SU-DHL-6 (cell line): ENCODE measurements at regions not wholly inside any gene's neighbourhood (a gene's known extent, or its start where the extent isn't known, plus 50 kb on each side); places are given as distances from the start of the nearest gene placed in this dataset.

Experiments used
- H2AFZ ChIP-seq: fragments of 200-600 bp; sonication (generic); 2 replicates; pipeline ENCODE4 v1.6.1; 2014; ENCODE audit warnings: low read depth, mild to moderate bottlenecking, moderate library complexity, mixed read lengths, antibody characterized with exemption, low read length; ENCODE audit not compliant: severe bottlenecking
- H3F3A ChIP-seq: fragments of 200-600 bp; shearing (Covaris generic); 2 replicates; pipeline ENCODE4 v1.6.0; 2016; ENCODE audit warnings: antibody characterized with exemption, mild to moderate bottlenecking; ENCODE audit not compliant: insufficient read depth
- H3K27ac ChIP-seq: fragments of 200-600 bp; sonication (generic); 2 replicates; pipeline ENCODE4 v1.5.1; 2016; ENCODE audit warnings: low read depth, mild to moderate bottlenecking, low read length, moderate library complexity, mixed read lengths
- H3K27me3 ChIP-seq: fragments of 200-600 bp; sonication (generic), shearing (Covaris generic); 2 replicates; pipeline ENCODE4 v1.6.0; 2014; ENCODE audit warnings: mild to moderate bottlenecking, low read length
- H3K36me3 ChIP-seq: fragments of 200-600 bp; sonication (generic); 2 replicates; pipeline ENCODE4 v1.6.1; 2014; ENCODE audit warnings: mild to moderate bottlenecking, low read length, mixed read lengths
- H3K4me2 ChIP-seq: fragments of 300-600, 200-600 bp; shearing (Covaris generic), sonication (generic); 2 replicates; pipeline ENCODE4 v1.6.0; 2014; ENCODE audit warnings: low read length, low read depth, mild to moderate bottlenecking; ENCODE audit not compliant: poor library complexity, severe bottlenecking
- H3K4me3 ChIP-seq: fragments of 200-600 bp; sonication (generic); 2 replicates; pipeline ENCODE4 v1.5.1; 2014; ENCODE audit warnings: antibody characterized with exemption, low read length, mild to moderate bottlenecking, mixed read lengths; ENCODE audit not compliant: insufficient read depth, poor library complexity, severe bottlenecking
- H3K79me2 ChIP-seq: fragments of 200-600 bp; sonication (generic); 2 replicates; pipeline ENCODE4 v1.6.1; 2014; ENCODE audit warnings: mild to moderate bottlenecking, low read length, moderate library complexity; ENCODE audit not compliant: insufficient read depth
- H3K9ac ChIP-seq: fragments of 200-600 bp; sonication (generic); 2 replicates; pipeline ENCODE4 v1.7.0; 2014; ENCODE audit warnings: mild to moderate bottlenecking, low read length
- H3K9me2 ChIP-seq: fragments of 200-600 bp; sonication (generic); replicated peaks from 2 replicates; pipeline ENCODE4 v1.6.1; 2014; ENCODE audit warnings: low read length; ENCODE audit not compliant: insufficient read depth
- H3K9me3 ChIP-seq: fragments of 200-600 bp; sonication (generic); 2 replicates; pipeline ENCODE4 v1.6.1; 2014; ENCODE audit warnings: low read length, mixed read lengths; ENCODE audit not compliant: insufficient read depth
- H4K20me1 ChIP-seq: fragments of 200-600 bp; sonication (generic); 2 replicates; pipeline ENCODE4 v1.6.1; 2014; ENCODE audit warnings: low read depth, mild to moderate bottlenecking, antibody characterized with exemption, low read length, moderate library complexity, mixed read lengths
- CTCF ChIP-seq: fragments of 200-600 bp; sonication (generic); IDR thresholded peaks from one replicate; pipeline ENCODE4 v1.5.1; 2017; ENCODE audit warnings: antibody characterized with exemption, mild to moderate bottlenecking, low read length, moderate library complexity; ENCODE audit not compliant: insufficient read depth, poor library complexity, severe bottlenecking
- EZH2phosphoT487 ChIP-seq: fragments of 200-600 bp; sonication (generic), shearing (Covaris generic); conservative IDR thresholded peaks from 2 replicates; pipeline ENCODE4 v1.6.1; 2018; ENCODE audit warnings: mild to moderate bottlenecking, antibody characterized with exemption, low read length, moderate library complexity, mixed read lengths

GRCh38 chr5:110104060-110104725 lies 414.5 kb downstream of the MAN2A1 start:
- H2AFZ ChIP-seq: no peak overlapping the region

GRCh38 chr5:110104726-110105669 lies 415.3 kb downstream of the MAN2A1 start:
- H3K36me3 ChIP-seq: no peaks in the 10 kb centered on the region
- H3K4me3 ChIP-seq: no peak overlapping the region
- no peaks in the 10 kb centered on the region for H3K27me3 ChIP-seq
- H3K27ac ChIP-seq: no peak overlapping the region
- no peak for TF ChIP-seq CTCF
- no peak for TF ChIP-seq EZH2phosphoT487
- no peaks in the 10 kb centered on the region for H3F3A ChIP-seq
- H4K20me1 ChIP-seq: no peaks in the 10 kb centered on the region
- no peak overlapping the region for H3K9ac ChIP-seq
- no peaks in the 10 kb centered on the region for H3K9me2 ChIP-seq
- H3K79me2 ChIP-seq: no peaks in the 10 kb centered on the region
- no peaks in the 10 kb centered on the region for H3K9me3 ChIP-seq
- H2AFZ ChIP-seq: no peak overlapping the region
- H3K4me2 ChIP-seq: no peak overlapping the region

More at GRCh38 chr5:110104060-110104725, 414.5 kb downstream of the MAN2A1 start:
- Histone ChIP-seq H3K9me3 (no peaks in the 10 kb centered on the region), H3F3A (no peaks in the 10 kb centered on the region), H3K27me3 (no peaks in the 10 kb centered on the region), H3K4me2 (no peak overlapping the region), H3K36me3 (no peaks in the 10 kb centered on the region), H3K4me3 (no peak overlapping the region), H3K9me2 (no peaks in the 10 kb centered on the region), H4K20me1 (no peaks in the 10 kb centered on the region), H3K27ac (no peak overlapping the region), H3K79me2 (no peaks in the 10 kb centered on the region), H3K9ac (no peak overlapping the region)
- TF ChIP-seq CTCF (no peak), EZH2phosphoT487 (no peak)

GRCh38 chr5:110105692-110106091 lies 416.0 kb downstream of the MAN2A1 start:
- Histone ChIP-seq H3K4me2 (no peak overlapping the region), H3K4me3 (no peak overlapping the region), H2AFZ (no peak overlapping the region), H3K36me3 (no peaks in the 10 kb centered on the region), H3K27me3 (no peaks in the 10 kb centered on the region), H3K9me2 (no peaks in the 10 kb centered on the region), H4K20me1 (no peaks in the 10 kb centered on the region), H3K79me2 (no peaks in the 10 kb centered on the region), H3K9ac (no peak overlapping the region), H3F3A (no peaks in the 10 kb centered on the region), H3K27ac (no peak overlapping the region), H3K9me3 (no peaks in the 10 kb centered on the region)
- TF ChIP-seq CTCF: no peak
- no peak for TF ChIP-seq EZH2phosphoT487
